Right lobe of liver (tissue), 4 donors: ENCODE measurements at regions not wholly inside any gene's neighbourhood (a gene's known extent, or its start where the extent isn't known, plus 50 kb on each side); places are given as distances from the start of the nearest gene placed in this dataset.

Source experiments
- POLR2A ChIP-seq: fragments of 450-650 bp; IDR thresholded peaks from one replicate; pipeline ENCODE4 v1.6.1; 2017; ENCODE audit warnings: antibody characterized with exemption, mild to moderate bottlenecking
- TF ChIP-seq, protein P1 (sequence below), 4 donors: fragments of 200-600 bp in 3 of 4; fragments of 450-650 bp in 1 of 4; IDR thresholded peaks; one replicate each; pipeline versions ENCODE4 v1.5.1 to v1.8.0; 2016 to 2022; ENCODE audit warnings: antibody characterized with exemption in 4 of 4, mild to moderate bottlenecking in 2 of 4
- donor health status: DM: no; HTN: no; CAD: no.
- donor health status: DM: no; HTN: no; CAD: no.
- donor health status: DM: no; HTN: yes; CAD: no.

DNA sequence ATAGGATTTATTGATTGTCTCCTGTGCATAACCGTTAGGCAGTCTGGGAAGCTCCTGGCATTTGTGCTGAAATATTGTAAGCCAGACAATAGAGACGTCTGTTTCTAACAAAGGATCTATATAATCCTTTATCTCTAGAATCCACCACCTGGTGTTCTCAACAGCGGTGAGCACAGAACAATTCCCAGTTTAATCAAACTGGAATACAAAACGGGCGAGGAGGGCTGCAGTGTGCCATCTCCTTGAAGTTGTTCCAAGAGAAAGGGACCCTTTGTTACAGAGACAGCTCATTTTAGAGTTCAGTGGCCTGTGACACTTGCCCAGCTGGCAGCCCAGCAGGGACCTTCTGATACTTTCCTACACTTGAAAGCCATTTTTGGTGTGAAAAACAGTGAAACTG lies 162.8 kb upstream of the IVNS1ABP start:
- TF ChIP-seq, protein P1, sequence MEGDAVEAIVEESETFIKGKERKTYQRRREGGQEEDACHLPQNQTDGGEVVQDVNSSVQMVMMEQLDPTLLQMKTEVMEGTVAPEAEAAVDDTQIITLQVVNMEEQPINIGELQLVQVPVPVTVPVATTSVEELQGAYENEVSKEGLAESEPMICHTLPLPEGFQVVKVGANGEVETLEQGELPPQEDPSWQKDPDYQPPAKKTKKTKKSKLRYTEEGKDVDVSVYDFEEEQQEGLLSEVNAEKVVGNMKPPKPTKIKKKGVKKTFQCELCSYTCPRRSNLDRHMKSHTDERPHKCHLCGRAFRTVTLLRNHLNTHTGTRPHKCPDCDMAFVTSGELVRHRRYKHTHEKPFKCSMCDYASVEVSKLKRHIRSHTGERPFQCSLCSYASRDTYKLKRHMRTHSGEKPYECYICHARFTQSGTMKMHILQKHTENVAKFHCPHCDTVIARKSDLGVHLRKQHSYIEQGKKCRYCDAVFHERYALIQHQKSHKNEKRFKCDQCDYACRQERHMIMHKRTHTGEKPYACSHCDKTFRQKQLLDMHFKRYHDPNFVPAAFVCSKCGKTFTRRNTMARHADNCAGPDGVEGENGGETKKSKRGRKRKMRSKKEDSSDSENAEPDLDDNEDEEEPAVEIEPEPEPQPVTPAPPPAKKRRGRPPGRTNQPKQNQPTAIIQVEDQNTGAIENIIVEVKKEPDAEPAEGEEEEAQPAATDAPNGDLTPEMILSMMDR (IDR thresholded peaks at IDR 0.05) = no peak
- TF ChIP-seq POLR2A = no peak
